ENCODE measurements at regions not wholly inside any gene's neighbourhood (a gene's known extent, or its start where the extent isn't known, plus 50 kb on each side); places are given as distances from the start of the nearest gene placed in this dataset.

DNA sequence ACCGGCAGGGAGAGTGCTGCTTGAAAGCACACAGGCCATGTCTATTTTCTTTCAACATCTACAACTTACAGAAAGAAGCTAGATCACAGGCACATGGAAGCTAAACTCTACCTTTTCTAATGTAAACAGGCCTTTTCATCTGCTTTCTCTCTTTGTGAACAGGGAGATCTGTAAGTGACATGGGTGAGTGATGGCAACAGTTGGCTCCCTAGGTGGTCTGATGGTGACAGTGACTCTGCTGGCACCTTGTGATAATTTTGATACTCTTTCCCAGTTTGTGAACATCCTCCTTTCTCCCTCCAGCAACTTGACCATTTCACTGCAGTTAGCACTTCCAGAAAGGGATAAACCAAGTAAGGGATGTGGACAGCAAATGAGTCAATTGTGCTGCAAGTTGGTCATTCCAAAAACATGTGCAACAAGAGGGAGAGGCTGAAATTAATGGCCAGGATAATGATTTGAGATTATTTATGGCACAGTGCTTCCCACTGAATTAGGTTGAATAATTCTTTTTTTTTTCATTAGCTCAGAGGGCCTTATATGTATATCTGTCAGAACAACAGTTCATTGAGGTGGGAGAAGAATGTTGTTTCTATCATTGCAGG is 89.5 kb downstream of the XCL2 start:
- DNase-seq, result no peak

DNA sequence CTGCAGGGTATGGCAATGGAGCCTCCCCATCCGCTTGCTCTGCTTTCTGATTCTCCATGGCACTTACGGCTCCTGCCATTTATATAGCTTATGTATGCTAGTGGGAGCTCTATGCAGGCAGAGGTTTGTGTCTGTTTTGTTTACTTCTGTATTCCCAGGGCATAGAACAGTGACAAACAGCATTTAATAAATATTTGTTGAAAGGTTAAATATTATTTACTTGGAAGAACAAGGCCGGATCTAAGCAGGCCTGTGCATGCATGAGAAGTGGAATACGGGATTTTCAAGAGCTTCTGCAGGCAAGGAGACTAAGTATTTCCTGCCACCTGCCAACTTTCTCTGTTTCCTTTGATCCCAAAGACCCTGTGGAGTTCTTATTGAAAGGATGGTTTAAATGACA is 90.7 kb downstream of the XCL2 start:
- no peak for DNase-seq

DNA sequence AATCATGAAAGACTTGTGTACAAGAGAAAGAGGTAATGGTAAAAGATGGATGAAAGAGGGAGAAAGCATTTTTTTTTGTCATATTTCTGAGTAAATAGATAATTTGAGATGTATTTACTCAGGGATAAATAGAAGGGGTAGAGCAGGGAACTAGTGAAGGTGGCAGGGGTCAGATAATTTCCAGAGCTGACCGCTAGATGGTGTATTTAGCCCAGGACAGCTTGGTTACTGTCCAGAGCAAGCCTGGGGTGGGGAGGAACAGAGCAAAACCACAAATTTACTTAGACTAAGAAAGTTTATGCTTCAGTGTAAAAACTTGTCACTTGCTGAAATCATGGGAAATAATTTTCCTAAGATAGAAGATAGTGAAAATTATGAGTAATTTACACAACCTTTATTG is 91.5 kb downstream of the XCL2 start:
- no peak for DNase-seq

DNA sequence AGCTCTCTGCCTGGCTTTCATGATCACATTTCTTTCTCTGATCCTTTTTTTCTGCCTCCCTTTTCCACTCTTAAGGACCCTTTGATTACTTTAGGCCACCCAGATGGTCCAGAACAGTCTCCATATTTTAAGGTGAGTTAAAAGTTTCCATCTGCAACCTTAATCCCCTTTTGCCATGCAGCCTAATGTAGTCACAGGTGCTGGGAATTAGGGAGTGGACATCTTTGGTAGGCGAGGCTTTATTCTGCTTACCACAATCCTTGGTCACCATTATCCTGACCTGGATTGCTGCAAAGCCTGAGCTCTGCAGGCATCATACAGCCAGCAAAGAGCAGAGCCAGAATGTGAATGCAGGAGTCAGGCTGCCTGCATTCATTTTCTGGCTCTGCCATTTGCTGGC is 95.9 kb downstream of the XCL2 start:
- DNase-seq, result no peak

DNA sequence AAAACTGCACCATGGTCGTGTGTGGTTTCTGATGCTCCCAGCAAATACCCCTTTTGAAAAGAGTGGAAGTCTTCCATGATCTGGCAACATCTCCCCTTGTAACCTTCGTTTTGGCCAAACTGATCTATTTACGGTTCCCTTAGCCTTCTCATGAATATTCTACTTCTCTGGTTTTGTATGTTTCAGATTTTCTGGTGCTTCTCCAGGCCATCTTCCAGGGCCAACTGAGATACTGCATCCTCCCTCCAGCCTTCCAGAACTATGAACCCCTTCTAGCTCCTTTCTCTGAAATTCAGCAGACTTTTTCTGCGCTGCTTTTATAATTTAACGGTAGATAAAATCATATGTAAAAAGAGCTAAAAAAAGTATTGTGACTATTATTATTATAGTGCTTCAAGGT is 97.7 kb downstream of the XCL2 start:
- DNase-seq, result no peak

DNA sequence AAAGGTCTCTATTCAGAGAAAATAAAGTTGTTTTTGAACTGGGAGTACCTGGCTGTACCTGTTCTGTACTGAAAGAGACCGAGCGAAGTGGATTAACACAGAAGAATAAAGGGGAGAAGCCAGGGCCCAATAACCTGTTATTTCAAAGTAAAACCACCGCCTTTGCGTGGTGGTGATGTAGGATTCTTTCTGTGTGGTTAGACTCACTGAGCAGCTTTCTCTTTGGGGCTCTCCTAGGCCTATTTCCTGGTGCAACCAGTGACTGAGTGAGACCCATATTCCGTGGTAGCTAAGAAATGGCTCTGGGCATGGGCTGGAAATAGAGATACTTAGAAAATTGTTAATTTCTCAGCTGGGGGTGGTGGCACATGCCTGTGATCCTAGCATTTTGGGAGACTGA is 99.9 kb downstream of the XCL2 start:
- DNase-seq, result no peak

GRCh38 chr1:168443356-168443755 is 100.4 kb downstream of the XCL2 start:
- DNase-seq, result no peak

- DNase-seq, result no peak
Measured at GRCh38 chr1:168442931-168443330, 100.9 kb downstream of the XCL2 start.

DNA sequence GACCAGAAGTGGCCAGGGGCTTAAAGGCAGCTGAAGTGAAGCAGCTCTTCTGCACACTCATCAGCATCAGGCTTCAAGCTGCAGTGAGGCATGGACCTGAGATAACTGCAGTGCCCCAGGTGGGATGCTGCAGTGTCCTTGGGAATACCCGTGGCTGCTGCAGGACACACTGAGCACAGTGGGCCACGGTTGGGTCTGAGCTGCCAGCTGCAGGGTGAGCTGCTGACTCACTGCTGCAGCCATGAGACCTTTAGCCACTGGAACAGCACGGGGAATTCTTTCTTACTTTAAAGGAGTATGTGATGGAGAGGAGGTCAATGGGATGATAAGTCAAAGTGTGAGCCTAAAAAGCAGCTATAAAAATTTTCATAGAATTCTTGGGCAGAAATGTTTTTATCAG is 102.1 kb downstream of the XCL2 start:
- no peak for DNase-seq

DNA sequence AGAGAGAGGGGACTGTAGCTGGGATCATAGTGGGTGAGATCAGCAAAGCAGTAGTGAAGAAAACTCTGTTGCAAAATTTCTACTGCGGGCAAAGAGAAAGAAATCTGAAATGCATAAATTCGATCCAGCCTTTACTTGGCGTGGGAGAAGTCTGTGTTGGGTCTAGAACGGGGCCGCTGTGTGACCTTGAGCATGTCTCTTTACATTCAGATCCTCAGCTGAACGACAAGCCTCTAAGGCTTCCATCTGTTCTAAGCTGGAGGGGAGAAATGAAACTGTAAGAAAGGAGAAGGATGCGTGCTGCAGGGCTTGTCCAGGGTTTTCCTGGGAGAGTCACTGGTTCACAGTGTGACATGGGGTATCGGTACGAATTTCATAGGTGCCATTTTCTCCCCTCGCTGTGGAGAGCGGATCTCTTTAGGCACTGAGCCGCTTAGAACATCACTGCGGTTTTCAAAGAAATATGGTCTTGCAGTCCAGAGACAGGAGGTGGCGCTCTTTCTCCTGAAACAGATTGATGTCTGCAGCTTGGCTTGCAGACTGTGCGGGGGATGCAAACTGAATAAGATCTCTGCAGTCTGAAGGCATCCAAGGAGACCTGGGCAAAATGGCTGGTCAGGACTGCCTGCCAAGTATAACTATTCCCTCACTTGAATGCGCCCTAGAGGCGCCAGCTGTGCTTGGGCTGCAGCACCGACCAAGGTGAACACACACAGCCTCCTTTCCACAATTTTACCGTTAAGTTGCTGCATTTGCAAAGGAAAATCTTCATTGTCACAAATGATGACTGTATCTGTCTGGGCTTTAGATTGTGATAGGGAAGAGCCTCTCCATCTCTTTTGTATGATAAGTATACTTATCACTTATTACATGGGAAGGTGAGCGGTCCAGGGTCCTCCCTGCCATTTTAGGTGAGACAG is 104.1 kb downstream of the XCL2 start:
- no peak for DNase-seq

- DNase-seq, result no peak
Measured at GRCh38 chr1:168438626-168439025, 105.2 kb downstream of the XCL2 start.

GRCh38 chr1:168437821-168438220 is 106.0 kb downstream of the XCL2 start:
- no peak for DNase-seq

- no peak for DNase-seq
Measured at GRCh38 chr1:168435439-168435838, 108.4 kb downstream of the XCL2 start.

GRCh38 chr1:168433238-168433637 is 110.6 kb downstream of the XCL2 start:
- no peak for DNase-seq

GRCh38 chr1:168431882-168432281 is 111.9 kb downstream of the XCL2 start:
- no peak for DNase-seq

DNA sequence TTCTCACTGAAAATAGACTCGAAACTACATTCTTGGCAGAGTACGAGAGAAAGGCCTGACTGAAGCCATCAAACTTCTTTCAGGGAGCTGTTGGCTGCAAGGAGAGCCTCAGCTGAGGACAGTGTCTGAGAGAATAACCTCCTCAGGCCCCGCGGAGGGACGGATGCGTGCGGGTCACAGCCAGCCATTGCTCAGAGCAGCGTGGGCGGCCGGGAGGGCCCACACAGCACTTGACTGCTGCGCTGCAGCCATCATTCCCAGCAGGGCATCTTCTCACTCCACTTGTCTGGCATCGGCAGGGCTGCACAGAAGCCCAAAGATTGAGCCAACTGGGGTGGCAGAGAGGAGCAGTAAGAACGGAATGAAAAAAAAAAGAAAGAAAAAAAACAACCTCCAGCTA is 113.5 kb downstream of the XCL2 start:
- no peak for DNase-seq

DNA sequence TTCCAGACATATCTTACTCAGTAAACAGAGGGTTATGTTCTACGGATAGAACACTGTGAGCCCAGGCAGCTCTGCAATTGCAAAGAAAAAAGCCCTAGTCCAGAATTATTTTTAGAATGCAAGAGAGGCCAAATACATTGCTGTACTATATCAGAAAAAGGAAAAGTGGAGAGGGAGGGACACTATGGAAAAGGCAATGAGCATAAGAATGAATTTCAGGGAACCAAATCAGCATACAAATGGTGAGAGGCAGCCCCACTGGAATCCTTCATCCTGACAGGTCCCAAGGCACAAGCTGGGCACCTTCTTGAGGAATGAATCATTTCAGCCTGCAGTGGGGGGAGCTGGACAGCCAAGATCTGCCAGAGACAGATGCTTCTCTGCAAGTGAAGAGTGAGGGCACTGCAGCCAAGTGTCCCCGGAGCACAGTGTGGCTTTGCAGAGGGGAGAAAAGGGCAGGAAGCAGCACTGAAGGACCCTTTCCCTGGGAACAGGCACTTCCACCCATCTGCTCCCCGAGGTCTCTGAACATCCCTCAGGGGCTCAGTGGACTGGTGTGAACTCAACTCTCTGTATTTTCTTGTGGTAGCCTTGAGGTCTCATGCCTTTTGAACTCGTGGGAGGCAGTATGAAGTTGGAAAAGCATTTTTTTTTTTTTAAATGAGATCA is 115.6 kb downstream of the XCL2 start:
- no peak for DNase-seq

DNA sequence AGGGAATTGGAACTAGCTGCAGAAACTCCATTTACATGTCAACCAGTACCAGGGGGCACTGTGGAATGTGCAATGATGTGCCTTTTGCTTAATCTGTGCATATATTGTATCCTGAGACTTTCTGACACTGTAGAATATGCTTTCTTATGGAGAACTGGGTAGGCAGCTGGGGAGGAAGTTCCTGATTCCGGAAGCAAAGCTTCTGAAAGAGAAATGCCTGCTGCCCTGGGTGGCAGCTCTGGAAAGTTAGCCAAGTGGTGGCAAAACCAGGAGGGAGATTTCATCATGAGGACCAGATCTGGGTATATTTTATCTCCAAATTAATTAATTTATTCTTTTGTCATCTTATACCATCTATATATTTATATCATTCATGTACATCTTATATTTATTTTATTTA is 116.7 kb downstream of the XCL2 start:
- no peak for DNase-seq

DNA sequence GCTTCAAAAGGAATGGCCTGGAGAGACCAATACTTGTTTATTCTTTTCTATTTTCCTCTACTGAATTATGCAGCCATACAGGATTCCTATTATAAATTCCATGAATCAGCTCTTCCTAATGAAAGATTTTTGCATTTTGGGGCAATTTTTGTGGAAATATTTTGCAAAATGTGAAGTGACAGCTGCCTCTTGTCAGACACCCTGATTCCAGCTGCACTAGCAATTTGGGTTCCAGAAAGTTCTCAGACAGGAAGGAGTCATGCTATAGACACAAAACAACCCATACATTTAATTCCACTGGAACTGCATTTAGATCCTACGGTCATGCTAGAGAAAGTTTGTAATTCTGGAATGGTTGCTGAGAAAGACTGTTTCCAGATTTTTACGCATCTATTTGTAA is 119.5 kb downstream of the XCL2 start:
- DNase-seq, result no peak

- DNase-seq, result no peak
Measured at GRCh38 chr1:168422203-168422847, 121.5 kb downstream of the XCL2 start.

DNA sequence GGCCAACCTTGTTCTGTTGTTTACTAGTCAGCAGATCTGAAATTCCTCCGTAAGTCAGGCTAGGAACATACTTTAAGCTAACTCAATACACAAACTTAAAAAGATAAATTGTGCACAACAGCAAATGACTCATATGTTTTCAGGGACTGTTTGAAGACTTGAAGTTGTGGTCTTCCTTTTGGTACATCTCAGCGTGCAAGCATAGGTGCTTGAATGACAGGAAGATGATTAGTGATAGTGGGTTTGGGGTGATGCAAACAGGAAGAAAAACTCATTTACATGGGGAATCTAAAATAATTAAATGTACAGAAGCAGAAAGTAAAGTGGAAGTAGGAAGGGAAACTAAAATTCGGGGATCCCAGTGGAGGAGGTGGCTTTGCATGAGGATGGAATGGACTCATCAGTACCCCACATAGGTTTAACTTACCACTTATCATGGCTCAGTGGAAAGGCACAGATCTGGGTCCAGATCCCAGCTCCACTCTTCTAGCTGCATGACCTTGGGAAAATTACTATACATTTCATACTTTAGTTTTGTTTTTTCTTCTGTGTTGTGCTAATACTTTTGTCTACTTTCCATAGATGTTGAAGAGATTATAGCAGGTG is 122.3 kb downstream of the XCL2 start:
- no peak for DNase-seq

GRCh38 chr1:168420177-168420576 is 123.6 kb downstream of the XCL2 start:
- DNase-seq, result no peak

GRCh38 chr1:168419736-168420135 is 124.1 kb downstream of the XCL2 start:
- DNase-seq, result no peak
